ENCODE measurements at regions not wholly inside any gene's neighbourhood (a gene's known extent, or its start where the extent isn't known, plus 50 kb on each side); places are given as distances from the start of the nearest gene placed in this dataset.

GRCh38 chr12:94771741-94772140, 121.4 kb upstream of the TMCC3 start:
- Histone ChIP-seq H3K9me2 (replicated peaks; ENCODE audit: insufficient read depth, low read length) (no peaks in the 10 kb centered on the region), H3K9me3 (replicated peaks; ENCODE audit: insufficient read depth, low read length) (no peaks in the 10 kb centered on the region), H3K4me3 (ENCODE audit: low read length) (no peak overlapping the region), H3K4me1 (ENCODE audit: low read length) (no peaks in the 10 kb centered on the region), H3K4me2 (ENCODE audit: low read depth, low read length) (no peak overlapping the region), H3K36me3 (replicated peaks; ENCODE audit: insufficient read depth, low read length) (no peaks in the 10 kb centered on the region), H3K27ac (ENCODE audit: low read length) (no peak overlapping the region), H3K79me2 (ENCODE audit: low read length) (no peaks in the 10 kb centered on the region), H3F3A (ENCODE audit: insufficient read depth, low read length) (no peaks in the 10 kb centered on the region), H3K9ac (ENCODE audit: low read length) (no peak overlapping the region), H2AFZ (ENCODE audit: low read length) (no peak overlapping the region), H3K27me3 (replicated peaks; ENCODE audit: insufficient read depth, low read length) (no peaks in the 10 kb centered on the region), H4K20me1 (ENCODE audit: insufficient read depth, low read length) (no peaks in the 10 kb centered on the region)
- no peak for TF ChIP-seq EZH2 (optimal IDR thresholded peaks at IDR 0.05; ENCODE audit: low read depth, low read length)
- TF ChIP-seq EZH2phosphoT487 (IDR thresholded peaks at IDR 0.05; ENCODE audit: low read length): no peak
- TF ChIP-seq CTCF (IDR thresholded peaks at IDR 0.05; ENCODE audit: low read length): no peak
- DNase-seq: no peak

GRCh38 chr12:94771199-94771598, 120.8 kb upstream of the TMCC3 start:
- Histone ChIP-seq H3K9me3 (replicated peaks; ENCODE audit: insufficient read depth, low read length) (no peaks in the 10 kb centered on the region), H2AFZ (ENCODE audit: low read length) (no peak overlapping the region), H3K4me1 (ENCODE audit: low read length) (no peaks in the 10 kb centered on the region), H3K27me3 (replicated peaks; ENCODE audit: insufficient read depth, low read length) (no peaks in the 10 kb centered on the region), H3K9ac (ENCODE audit: low read length) (no peak overlapping the region), H3K79me2 (ENCODE audit: low read length) (no peaks in the 10 kb centered on the region), H3F3A (ENCODE audit: insufficient read depth, low read length) (no peaks in the 10 kb centered on the region), H4K20me1 (ENCODE audit: insufficient read depth, low read length) (no peaks in the 10 kb centered on the region), H3K27ac (ENCODE audit: low read length) (no peak overlapping the region), H3K4me3 (ENCODE audit: low read length) (no peak overlapping the region), H3K9me2 (replicated peaks; ENCODE audit: insufficient read depth, low read length) (no peaks in the 10 kb centered on the region), H3K36me3 (replicated peaks; ENCODE audit: insufficient read depth, low read length) (no peaks in the 10 kb centered on the region), H3K4me2 (ENCODE audit: low read depth, low read length) (no peak overlapping the region)
- TF ChIP-seq EZH2 (optimal IDR thresholded peaks at IDR 0.05; ENCODE audit: low read depth, low read length) (no peak), EZH2phosphoT487 (IDR thresholded peaks at IDR 0.05; ENCODE audit: low read length) (no peak), CTCF (IDR thresholded peaks at IDR 0.05; ENCODE audit: low read length) (no peak)
- DNase-seq: no peak

GRCh38 chr12:94770791-94771190, 120.4 kb upstream of the TMCC3 start:
- H3K27ac ChIP-seq (ENCODE audit: low read length): no peak overlapping the region
- no peaks in the 10 kb centered on the region for H3K4me1 ChIP-seq (ENCODE audit: low read length)
- H4K20me1 ChIP-seq (ENCODE audit: insufficient read depth, low read length): no peaks in the 10 kb centered on the region
- no peaks in the 10 kb centered on the region for H3K9me2 ChIP-seq (replicated peaks; ENCODE audit: insufficient read depth, low read length)
- no peak overlapping the region for H3K4me2 ChIP-seq (ENCODE audit: low read depth, low read length)
- H3K4me3 ChIP-seq (ENCODE audit: low read length): no peak overlapping the region
- DNase-seq: no peak
- H3K36me3 ChIP-seq (replicated peaks; ENCODE audit: insufficient read depth, low read length): no peaks in the 10 kb centered on the region
- no peaks in the 10 kb centered on the region for H3K27me3 ChIP-seq (replicated peaks; ENCODE audit: insufficient read depth, low read length)
- TF ChIP-seq EZH2phosphoT487 (IDR thresholded peaks at IDR 0.05; ENCODE audit: low read length) (no peak), EZH2 (optimal IDR thresholded peaks at IDR 0.05; ENCODE audit: low read depth, low read length) (no peak), CTCF (IDR thresholded peaks at IDR 0.05; ENCODE audit: low read length) (no peak)
- H2AFZ ChIP-seq (ENCODE audit: low read length): no peak overlapping the region
- H3F3A ChIP-seq (ENCODE audit: insufficient read depth, low read length): no peaks in the 10 kb centered on the region
- H3K9me3 ChIP-seq (replicated peaks; ENCODE audit: insufficient read depth, low read length): no peaks in the 10 kb centered on the region
- no peak overlapping the region for H3K9ac ChIP-seq (ENCODE audit: low read length)
- no peaks in the 10 kb centered on the region for H3K79me2 ChIP-seq (ENCODE audit: low read length)
